Right kidney (tissue), 1 donor: ENCODE measurements at regions not wholly inside any gene's neighbourhood (a gene's known extent, or its start where the extent isn't known, plus 50 kb on each side); places are given as distances from the start of the nearest gene placed in this dataset.

Experiments used
- DNase-seq: peaks from one replicate; pipeline ENCODE4 v3.0.0-alpha.2; 2016

DNA sequence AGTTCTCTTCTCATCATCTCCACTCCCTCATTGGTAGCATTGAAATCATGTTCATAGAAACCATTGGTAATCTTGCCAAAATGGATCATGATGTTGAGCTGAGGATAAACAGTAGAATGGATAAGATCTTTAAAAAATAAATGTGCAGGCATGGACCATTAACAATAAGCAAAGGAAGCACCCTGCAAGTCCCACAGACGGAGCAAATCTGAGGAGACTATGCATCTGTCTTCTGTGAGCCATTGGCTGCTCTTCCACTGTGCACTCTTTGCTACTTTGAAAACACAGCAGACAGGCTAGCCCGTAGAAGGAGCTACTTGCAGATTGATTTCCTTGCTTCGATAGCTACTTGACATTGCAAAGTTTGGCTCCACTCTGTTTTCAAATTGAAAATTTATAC lies 535.0 kb downstream of the PKHD1 start:
- DNase-seq, result no peak

DNA sequence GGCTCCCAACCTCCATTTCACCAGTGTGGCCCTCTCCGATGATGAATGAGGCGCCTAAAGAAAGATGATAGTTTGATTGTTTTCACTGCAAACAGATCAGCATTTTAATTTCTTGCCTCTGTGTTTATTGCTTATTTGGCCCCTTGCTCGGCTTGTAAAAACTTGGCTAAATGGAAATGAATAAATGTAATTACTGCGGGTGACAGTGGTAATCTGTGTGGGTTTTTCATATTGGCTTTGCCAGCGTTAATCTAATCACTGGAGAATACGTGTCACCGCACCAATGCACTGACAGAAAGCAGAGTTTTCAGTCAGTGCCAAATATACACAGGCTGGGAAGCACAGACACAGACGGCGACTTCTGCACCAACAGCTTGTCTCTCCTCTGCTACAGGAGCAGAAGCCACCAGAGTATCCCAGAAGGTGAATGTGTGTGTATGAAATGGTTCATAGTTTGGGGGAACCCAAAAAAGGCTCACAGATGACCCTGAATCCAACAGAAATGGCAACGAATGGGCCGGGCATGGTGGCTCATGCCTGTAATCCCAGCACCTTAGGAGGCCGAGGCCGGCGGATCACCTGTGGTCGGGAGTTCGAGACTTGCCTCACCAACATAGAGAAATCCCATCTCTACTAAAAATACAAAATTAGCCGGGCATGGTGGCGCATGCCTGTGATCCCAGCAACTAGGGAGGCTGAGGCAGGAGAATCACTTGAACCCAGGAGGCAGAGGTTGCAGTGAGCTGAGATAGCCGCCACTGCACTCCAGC lies 534.0 kb downstream of the PKHD1 start:
- no peak for DNase-seq

DNA sequence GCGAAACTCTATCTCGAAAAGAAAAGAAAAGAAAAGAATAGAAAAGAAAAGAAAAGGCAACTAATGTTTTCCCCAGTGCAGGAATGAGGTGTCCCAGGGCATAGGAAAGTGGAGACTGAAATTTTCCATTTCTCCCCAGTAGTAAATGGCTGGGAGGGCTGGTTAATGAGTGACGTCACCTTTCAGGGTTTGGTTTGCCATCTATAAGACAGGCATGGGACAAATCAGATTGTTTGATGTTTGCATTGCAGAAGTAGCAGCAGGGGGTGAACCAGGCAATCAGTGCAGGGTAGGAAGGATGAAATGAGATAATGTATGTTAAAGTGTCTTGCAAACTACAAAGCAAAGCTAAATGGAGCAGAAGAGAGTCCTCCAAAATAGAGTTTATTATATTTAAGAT lies 533.4 kb downstream of the PKHD1 start:
- no peak for DNase-seq

DNA sequence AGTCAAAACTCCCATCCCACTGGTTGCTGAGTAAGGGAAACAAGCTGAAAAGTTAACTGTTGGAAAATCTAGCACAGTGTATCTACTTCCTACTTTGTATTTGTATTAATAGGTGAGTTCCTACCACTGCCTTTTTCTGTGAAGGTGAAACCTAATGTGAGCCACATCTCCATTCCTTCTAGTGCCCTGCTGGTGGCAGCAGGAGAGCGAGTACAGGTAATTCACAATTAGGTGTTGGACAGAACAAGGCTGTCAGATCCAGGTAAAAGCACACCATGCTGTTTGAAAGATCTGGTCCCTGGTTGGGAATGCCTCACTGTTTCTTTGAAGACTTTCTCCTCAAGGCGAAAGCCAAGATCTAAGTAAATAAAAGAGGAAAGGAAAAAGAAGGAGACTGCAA lies 528.4 kb downstream of the PKHD1 start:
- DNase-seq, result no peak

DNA sequence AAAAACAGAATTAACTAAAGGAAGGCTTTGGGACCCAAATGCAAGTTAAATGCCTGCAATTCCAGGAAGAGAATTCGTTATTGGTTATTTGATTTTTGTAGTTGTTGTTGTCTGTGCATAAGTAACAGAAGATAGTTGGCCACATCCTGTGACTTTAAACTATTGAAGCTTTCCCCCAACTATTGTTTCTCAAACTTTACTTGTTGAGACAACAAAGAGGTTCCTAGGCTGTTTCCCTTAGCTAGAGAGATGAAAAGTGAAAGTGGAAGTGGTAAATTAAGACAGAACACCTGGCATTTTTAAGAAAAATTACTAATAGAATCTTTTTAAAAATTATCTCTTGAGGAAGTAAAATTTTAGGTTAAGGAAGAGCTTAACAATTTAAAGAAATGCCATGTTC lies 525.2 kb downstream of the PKHD1 start:
- DNase-seq, result no peak
